ENCODE measurements at regions not wholly inside any gene's neighbourhood (a gene's known extent, or its start where the extent isn't known, plus 50 kb on each side); places are given as distances from the start of the nearest gene placed in this dataset.

DNA sequence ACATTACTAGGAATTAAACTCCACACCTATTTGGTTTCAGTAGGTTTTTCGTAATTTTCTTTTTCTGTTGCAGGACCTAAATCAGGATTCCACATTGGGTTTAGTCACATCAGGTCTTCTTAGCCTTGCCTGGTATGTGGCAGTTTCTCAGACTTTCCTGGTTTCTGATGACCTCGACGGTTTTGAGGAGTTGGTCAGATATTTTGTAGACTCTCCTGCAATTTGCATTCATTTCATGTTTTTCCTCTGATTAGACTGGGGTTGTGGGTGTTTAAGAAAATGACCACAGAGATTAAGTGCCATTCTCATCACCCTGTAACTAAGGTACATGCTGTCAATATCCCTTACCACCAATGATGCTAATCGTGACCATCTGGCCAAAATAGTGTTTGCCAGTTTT, 97.3 kb upstream of the ST6GAL2 start:
- Mint-ChIP-seq H3K36me3 (ENCODE audit: low read depth) (no peaks in the 10 kb centered on the region), H3K4me3 (no peak overlapping the region), H3K27ac (no peak overlapping the region), H3K4me1 (ENCODE audit: low read depth) (no peaks in the 10 kb centered on the region), H3K27me3 (ENCODE audit: low read depth) (no peaks in the 10 kb centered on the region), H3K9me3 (ENCODE audit: insufficient read depth) (no peaks in the 10 kb centered on the region)
- ATAC-seq (no peak), DNase-seq (no peak)
- ChIA-PET CTCF (no interaction called here), POLR2A (no interaction called here)

DNA sequence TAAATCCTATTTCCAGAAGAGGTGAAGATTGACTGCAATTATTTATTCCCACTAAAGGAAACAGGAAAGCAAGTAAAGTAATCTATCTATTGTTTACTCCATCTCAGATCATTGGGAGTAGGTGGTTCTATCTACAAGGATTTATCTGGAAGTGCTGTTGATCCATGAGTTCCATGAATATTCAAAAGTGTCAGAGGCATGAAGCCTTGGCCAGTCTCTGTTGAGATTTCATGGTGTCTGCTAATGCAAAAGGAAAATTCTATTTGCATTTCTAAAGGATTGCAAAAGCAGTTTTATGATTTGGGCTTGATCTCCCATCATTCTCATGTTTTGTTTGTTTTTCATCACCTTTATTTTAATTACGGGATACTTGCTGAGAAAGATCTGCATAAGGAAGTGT, 102.4 kb upstream of the ST6GAL2 start:
- Mint-ChIP-seq H3K4me3 (no peak overlapping the region), H3K36me3 (ENCODE audit: low read depth) (no peaks in the 10 kb centered on the region), H3K4me1 (ENCODE audit: low read depth) (no peaks in the 10 kb centered on the region), H3K9me3 (ENCODE audit: insufficient read depth) (no peaks in the 10 kb centered on the region), H3K27ac (no peak overlapping the region), H3K27me3 (ENCODE audit: low read depth) (no peaks in the 10 kb centered on the region)
- DNase-seq (no peak), ATAC-seq (no peak)
- ChIA-PET CTCF (no interaction called here), POLR2A (no interaction called here)

DNA sequence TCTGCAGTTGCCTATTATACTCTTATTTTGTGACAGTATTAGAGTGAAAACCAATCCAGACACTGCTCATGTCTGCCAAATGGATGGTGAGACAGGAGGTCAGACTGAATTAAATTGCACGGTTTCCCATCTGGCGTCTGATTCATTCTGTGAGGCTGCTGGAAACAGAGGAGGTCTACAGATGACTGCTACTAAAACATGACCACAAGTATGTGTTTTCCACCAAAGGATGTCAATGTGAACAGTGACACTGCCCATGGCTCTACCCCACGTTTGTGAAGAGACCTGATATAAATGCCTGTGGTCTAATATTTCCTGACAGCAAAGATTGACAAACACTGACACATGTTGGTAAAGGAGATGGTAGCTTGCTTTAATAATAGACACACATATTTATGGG, 104.3 kb upstream of the ST6GAL2 start:
- CTCF ChIA-PET, result no interaction called here
- Mint-ChIP-seq H3K4me1 (ENCODE audit: low read depth) (no peaks in the 10 kb centered on the region), H3K36me3 (ENCODE audit: low read depth) (no peaks in the 10 kb centered on the region), H3K4me3 (no peak overlapping the region), H3K27me3 (ENCODE audit: low read depth) (no peaks in the 10 kb centered on the region), H3K9me3 (ENCODE audit: insufficient read depth) (no peaks in the 10 kb centered on the region), H3K27ac (no peak overlapping the region)
- no peak for DNase-seq
- POLR2A ChIA-PET, result no interaction called here
- no peak for ATAC-seq

DNA sequence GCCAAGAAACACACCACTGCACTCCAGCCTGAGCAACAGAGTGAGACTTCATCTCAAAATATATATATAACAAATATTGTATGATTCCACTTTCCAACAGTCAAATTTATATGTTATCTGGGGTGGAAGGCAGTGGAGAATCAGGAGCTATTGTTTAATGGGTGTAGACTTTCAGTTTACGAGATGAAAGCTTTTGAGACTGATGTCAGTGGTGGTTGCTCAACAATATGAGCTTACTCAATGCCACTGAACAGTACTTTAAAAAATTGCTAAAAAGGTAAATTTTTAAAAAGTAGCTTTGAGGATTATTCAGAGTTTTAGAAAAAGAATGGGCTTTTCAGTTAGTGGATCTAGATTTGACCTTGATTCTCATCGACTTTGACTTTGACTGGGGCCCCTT, 105.9 kb upstream of the ST6GAL2 start:
- DNase-seq (no peak), ATAC-seq (no peak)
- H3K27me3 Mint-ChIP-seq (ENCODE audit: low read depth), result no peaks in the 10 kb centered on the region
- no peak overlapping the region for H3K27ac Mint-ChIP-seq
- no peaks in the 10 kb centered on the region for H3K9me3 Mint-ChIP-seq (ENCODE audit: insufficient read depth)
- POLR2A ChIA-PET, result no interaction called here
- H3K36me3 Mint-ChIP-seq (ENCODE audit: low read depth), result no peaks in the 10 kb centered on the region
- H3K4me3 Mint-ChIP-seq, result no peak overlapping the region
- no peaks in the 10 kb centered on the region for H3K4me1 Mint-ChIP-seq (ENCODE audit: low read depth)
- CTCF ChIA-PET, result no interaction called here

DNA sequence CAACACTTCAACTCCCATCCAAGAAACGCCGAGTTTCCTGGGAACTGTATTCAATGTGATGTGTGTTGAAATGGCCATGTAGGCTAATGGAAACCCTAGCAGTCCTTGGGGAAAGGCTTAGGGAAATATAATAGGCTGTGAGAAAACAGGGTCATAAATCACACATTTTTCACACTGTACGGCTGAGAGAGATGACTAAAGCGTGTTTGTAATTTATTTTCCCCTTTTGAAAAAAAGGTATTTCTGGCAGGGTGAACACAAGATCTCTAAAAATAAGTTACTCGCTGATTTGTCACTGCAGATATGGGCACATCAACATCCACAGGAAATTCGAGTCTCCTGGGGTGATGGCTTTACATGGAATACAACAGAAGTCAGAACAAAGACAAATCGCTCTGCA, 109.6 kb upstream of the ST6GAL2 start:
- ChIA-PET CTCF (no interaction called here), POLR2A (no interaction called here)
- Mint-ChIP-seq H3K4me1 (ENCODE audit: low read depth) (no peaks in the 10 kb centered on the region), H3K36me3 (ENCODE audit: low read depth) (no peaks in the 10 kb centered on the region), H3K27me3 (ENCODE audit: low read depth) (no peaks in the 10 kb centered on the region), H3K4me3 (no peak overlapping the region), H3K27ac (no peak overlapping the region), H3K9me3 (ENCODE audit: insufficient read depth) (no peaks in the 10 kb centered on the region)
- DNase-seq, result no peak
- ATAC-seq, result no peak

DNA sequence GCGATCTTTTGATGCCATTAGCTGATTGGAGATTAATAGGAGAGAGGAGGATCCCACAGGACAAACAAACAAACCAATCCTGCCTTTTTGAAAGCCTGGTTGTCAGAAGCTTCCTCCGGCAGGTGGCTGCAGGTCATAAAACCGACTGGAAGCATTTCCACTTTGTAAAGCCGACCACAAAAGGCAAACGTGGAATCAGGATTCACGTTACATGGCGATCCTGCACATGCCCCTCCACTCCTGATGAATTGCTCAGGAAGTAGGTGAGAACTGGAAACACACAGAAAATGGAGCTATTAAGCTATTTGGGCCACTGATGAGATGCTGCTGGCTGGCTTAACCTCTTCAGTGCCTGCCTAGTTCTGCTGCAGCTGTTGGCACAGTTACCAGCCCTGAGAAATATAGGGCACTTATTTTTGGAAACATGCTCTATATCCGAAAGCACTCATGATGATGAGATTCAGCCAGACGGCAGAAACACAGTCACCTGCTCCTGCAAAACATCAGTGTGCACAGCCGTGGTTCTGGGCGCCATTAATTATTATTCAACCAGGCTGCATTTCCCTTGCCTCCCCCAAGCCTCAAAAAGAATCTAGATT, 110.3 kb upstream of the ST6GAL2 start:
- H3K27ac Mint-ChIP-seq, result no peak overlapping the region
- no peak for ATAC-seq
- CTCF ChIA-PET, result no interaction called here
- no peak for DNase-seq
- H3K27me3 Mint-ChIP-seq (ENCODE audit: low read depth), result no peaks in the 10 kb centered on the region
- POLR2A ChIA-PET, result no interaction called here
- no peaks in the 10 kb centered on the region for H3K36me3 Mint-ChIP-seq (ENCODE audit: low read depth)
- no peak overlapping the region for H3K4me3 Mint-ChIP-seq
- H3K9me3 Mint-ChIP-seq (ENCODE audit: insufficient read depth), result no peaks in the 10 kb centered on the region
- no peaks in the 10 kb centered on the region for H3K4me1 Mint-ChIP-seq (ENCODE audit: low read depth)

DNA sequence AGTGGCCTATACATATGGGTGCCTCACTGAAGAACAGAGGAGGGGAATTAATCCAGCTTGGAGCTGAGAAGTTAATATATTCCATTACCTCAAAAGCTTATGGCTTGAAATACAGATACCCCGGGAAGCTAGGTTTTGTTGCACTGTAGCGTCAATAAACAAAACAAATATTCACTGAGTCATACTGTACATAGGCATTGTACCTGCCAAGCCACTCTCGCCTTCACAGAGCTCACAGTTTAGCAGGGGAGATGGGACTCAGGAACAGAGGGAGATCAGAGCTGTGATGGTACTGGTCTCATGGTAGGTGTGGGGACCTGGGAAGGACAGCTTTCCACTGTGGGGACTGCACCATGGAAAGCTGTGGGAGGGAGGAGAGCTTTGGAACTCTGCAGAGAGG, 111.2 kb upstream of the ST6GAL2 start:
- no peak overlapping the region for H3K4me3 Mint-ChIP-seq
- H3K4me1 Mint-ChIP-seq (ENCODE audit: low read depth), result no peaks in the 10 kb centered on the region
- CTCF ChIA-PET, result no interaction called here
- POLR2A ChIA-PET, result no interaction called here
- DNase-seq (no peak), ATAC-seq (no peak)
- H3K27me3 Mint-ChIP-seq (ENCODE audit: low read depth), result no peaks in the 10 kb centered on the region
- no peak overlapping the region for H3K27ac Mint-ChIP-seq
- no peaks in the 10 kb centered on the region for H3K36me3 Mint-ChIP-seq (ENCODE audit: low read depth)
- H3K9me3 Mint-ChIP-seq (ENCODE audit: insufficient read depth), result no peaks in the 10 kb centered on the region

DNA sequence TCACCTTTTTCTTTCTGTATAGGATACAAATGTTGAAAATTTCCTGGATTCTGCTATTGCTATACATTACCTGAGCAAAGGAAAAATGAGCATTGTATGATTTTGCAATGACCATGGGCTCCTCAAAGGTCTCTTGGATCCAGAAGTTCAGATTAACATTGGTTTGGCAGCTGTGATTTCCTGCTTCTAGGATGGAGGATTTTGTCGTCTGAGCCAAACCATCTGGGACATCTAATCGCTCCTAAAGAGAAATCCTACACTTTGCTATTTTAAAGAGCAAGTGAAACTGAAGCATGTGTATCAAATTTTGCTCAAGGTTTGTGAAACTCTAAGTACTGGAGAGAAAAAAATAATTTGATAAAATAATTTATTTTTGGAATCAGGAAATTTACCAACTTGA, 115.1 kb upstream of the ST6GAL2 start:
- CTCF ChIA-PET, result no interaction called here
- no peaks in the 10 kb centered on the region for H3K27me3 Mint-ChIP-seq (ENCODE audit: low read depth)
- H3K27ac Mint-ChIP-seq, result no peak overlapping the region
- ATAC-seq (no peak), DNase-seq (no peak)
- no peaks in the 10 kb centered on the region for H3K9me3 Mint-ChIP-seq (ENCODE audit: insufficient read depth)
- H3K4me1 Mint-ChIP-seq (ENCODE audit: low read depth), result no peaks in the 10 kb centered on the region
- no peaks in the 10 kb centered on the region for H3K36me3 Mint-ChIP-seq (ENCODE audit: low read depth)
- POLR2A ChIA-PET, result no interaction called here
- no peak overlapping the region for H3K4me3 Mint-ChIP-seq

DNA sequence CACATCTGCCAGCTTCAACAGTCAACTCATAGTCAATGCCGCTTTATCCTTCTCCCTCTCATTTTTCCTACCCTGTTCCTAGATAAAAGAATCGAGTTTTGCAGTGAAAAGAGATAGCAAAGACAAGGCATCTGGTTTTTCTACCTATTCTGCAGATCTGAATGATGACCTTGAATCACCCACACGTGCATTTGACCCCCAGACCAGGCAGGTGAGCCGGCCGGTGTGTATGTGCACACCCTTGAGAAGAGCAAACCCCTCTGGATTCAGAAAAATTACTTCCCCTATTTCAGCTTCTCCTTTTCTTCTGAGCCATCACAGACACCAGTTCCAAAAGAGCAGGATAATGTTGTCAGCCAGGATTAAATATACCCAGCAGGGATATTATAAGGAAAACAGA, 115.6 kb upstream of the ST6GAL2 start:
- no peaks in the 10 kb centered on the region for H3K9me3 Mint-ChIP-seq (ENCODE audit: insufficient read depth)
- ATAC-seq (no peak), DNase-seq (no peak)
- no peaks in the 10 kb centered on the region for H3K36me3 Mint-ChIP-seq (ENCODE audit: low read depth)
- H3K4me1 Mint-ChIP-seq (ENCODE audit: low read depth), result no peaks in the 10 kb centered on the region
- CTCF ChIA-PET, result no interaction called here
- POLR2A ChIA-PET, result no interaction called here
- no peak overlapping the region for H3K27ac Mint-ChIP-seq
- no peaks in the 10 kb centered on the region for H3K27me3 Mint-ChIP-seq (ENCODE audit: low read depth)
- no peak overlapping the region for H3K4me3 Mint-ChIP-seq

DNA sequence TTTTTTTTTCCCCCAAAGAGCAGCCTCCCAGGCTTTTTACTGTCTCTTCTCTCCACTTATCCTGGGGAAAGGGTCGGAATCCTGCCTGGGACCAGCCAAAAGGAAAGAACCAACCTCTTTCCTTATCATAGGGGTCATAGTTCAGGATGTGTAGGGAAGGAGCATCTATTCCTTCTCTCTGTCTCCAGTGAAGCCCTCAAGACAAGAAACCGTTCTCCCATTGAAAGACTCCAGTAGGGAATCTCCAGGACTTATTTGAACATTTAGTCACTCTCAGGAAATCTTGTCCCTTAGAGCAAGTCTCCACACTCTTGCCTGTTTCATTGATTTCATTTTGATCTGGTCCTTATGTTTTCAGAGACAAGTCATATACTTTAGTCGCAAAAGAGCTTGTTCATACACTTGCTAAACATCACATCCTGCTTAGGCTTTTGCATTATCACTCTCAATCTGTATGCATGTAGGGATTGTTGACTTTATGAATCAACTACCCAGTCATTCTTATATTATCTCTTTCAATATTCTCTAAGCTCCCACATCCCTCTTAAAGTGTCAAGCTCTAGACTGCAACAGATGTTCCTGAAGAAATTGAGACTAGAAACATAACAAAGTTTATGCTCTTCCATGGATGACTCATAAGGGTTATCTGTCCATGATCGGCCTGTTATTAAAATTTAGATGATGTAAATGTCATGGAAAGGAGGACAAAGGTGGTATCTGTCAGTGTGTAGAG, 116.2 kb upstream of the ST6GAL2 start:
- no peaks in the 10 kb centered on the region for H3K27me3 Mint-ChIP-seq (ENCODE audit: low read depth)
- H3K36me3 Mint-ChIP-seq (ENCODE audit: low read depth), result no peaks in the 10 kb centered on the region
- H3K4me3 Mint-ChIP-seq, result no peak overlapping the region
- no peak for DNase-seq
- no peaks in the 10 kb centered on the region for H3K9me3 Mint-ChIP-seq (ENCODE audit: insufficient read depth)
- ChIA-PET CTCF (no interaction called here), POLR2A (no interaction called here)
- no peak overlapping the region for H3K27ac Mint-ChIP-seq
- H3K4me1 Mint-ChIP-seq (ENCODE audit: low read depth), result no peaks in the 10 kb centered on the region
- no peak for ATAC-seq

DNA sequence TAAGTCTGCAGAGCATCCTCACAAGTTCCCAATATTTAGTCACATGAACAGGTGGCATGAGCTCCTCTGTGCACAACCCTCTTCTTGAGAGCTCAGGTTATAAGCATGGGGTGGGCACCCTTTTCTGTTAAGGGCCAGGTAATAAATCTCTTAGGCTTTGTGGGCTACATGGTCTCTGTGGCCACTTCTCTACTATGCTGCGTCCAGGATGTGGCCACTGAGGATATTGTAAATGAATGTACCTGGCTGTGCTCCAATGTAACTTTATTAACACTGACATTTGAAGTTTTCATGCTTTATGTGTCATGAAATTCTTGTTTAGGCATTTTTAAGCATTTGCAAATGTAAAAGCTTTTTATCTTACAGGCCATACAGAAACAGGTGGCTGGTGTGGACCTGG, 116.8 kb upstream of the ST6GAL2 start:
- no peaks in the 10 kb centered on the region for H3K4me1 Mint-ChIP-seq (ENCODE audit: low read depth)
- ATAC-seq (no peak), DNase-seq (no peak)
- no peak overlapping the region for H3K27ac Mint-ChIP-seq
- H3K9me3 Mint-ChIP-seq (ENCODE audit: insufficient read depth), result no peaks in the 10 kb centered on the region
- H3K4me3 Mint-ChIP-seq, result no peak overlapping the region
- ChIA-PET POLR2A (no interaction called here), CTCF (no interaction called here)
- no peaks in the 10 kb centered on the region for H3K27me3 Mint-ChIP-seq (ENCODE audit: low read depth)
- H3K36me3 Mint-ChIP-seq (ENCODE audit: low read depth), result no peaks in the 10 kb centered on the region

DNA sequence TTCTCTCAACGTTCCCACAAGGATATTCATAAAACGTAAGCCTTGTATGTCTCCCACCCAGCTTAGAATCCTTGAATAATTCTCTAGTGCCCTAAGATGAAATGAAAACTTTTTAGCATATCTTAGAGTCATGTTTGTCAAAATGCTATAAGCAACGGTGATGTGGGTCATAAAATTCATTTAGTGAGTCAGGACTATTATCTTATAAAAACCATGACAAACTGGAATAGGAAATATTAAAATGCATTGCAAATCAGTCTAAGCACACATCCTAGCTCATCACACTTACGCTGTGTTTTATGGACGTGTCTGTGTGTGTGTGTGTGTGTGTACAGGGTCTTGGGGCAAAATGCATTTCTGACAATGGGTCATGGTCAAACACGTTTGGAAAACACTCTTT, 119.9 kb upstream of the ST6GAL2 start:
- no peaks in the 10 kb centered on the region for H3K36me3 Mint-ChIP-seq (ENCODE audit: low read depth)
- no peaks in the 10 kb centered on the region for H3K4me1 Mint-ChIP-seq (ENCODE audit: low read depth)
- DNase-seq, result no peak
- H3K27ac Mint-ChIP-seq, result no peak overlapping the region
- no peak overlapping the region for H3K4me3 Mint-ChIP-seq
- ChIA-PET CTCF (no interaction called here), POLR2A (no interaction called here)
- no peaks in the 10 kb centered on the region for H3K9me3 Mint-ChIP-seq (ENCODE audit: insufficient read depth)
- no peaks in the 10 kb centered on the region for H3K27me3 Mint-ChIP-seq (ENCODE audit: low read depth)
- no peak for ATAC-seq

DNA sequence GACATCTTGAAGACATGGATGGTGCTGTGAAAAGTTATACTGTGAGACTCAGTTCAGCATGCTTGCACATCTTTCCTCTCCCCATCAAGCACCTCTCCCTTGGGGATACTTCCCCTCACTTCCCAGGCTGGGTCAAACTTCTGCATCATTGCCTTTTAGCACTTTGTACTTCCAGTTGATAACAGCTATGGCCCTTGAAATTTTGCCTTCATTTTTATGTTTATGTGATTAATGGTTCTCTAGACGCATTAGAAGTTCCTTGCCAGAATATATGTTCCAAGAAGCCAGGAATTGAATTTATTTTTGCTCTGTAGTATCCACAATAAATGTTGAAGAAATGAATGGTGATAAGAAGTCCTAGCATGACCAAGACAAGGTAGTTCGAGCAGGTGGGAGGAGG, 120.9 kb upstream of the ST6GAL2 start:
- no peaks in the 10 kb centered on the region for H3K4me1 Mint-ChIP-seq (ENCODE audit: low read depth)
- DNase-seq, result no peak
- H3K27ac Mint-ChIP-seq, result no peak overlapping the region
- ATAC-seq, result no peak
- H3K36me3 Mint-ChIP-seq (ENCODE audit: low read depth), result no peaks in the 10 kb centered on the region
- H3K9me3 Mint-ChIP-seq (ENCODE audit: insufficient read depth), result no peaks in the 10 kb centered on the region
- H3K4me3 Mint-ChIP-seq, result no peak overlapping the region
- ChIA-PET CTCF (no interaction called here), POLR2A (no interaction called here)
- no peaks in the 10 kb centered on the region for H3K27me3 Mint-ChIP-seq (ENCODE audit: low read depth)

Data from activated CD8-positive, alpha-beta T cell treated with anti-CD3 and anti-CD28 coated beads, Interleukin-2, amount 10 ng/mL, durations not matched to agents 7 days and 5 days (primary cell).